ENCODE measurements at regions not wholly inside any gene's neighbourhood (a gene's known extent, or its start where the extent isn't known, plus 50 kb on each side); places are given as distances from the start of the nearest gene placed in this dataset.

DNA sequence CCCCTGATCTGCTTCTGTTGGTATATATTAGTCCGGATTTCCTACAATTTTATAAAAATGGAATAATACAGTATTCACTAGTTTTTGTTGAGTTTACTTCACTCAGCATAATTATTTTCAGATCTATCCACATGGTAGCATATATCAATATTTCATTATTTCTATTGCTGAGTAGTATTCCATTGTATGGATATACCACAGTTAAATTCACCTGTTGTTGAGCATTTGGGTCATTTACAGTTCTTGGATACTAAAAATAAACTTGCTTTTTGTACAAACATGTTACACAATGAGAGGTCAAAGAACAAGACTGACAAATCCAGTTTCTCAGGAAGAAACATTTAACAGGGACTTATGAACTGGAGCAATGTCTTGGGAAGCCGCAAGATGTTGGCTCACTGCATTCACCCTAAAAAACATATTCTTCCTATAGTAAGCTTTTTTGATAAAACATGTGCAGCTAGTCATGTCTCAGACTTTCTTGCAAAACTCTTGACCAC, 126.9 kb upstream of the HS3ST2 start:
- H3K27me3 ChIP-seq (ENCODE audit: insufficient read depth): no peaks in the 10 kb centered on the region
- no peaks in the 10 kb centered on the region for H4K20me1 ChIP-seq (ENCODE audit: insufficient read depth)
- 33% methylated on average over 2 of the region's 2 CpGs for WGBS (ENCODE audit: low lambda C conversion rate)
- H3F3A ChIP-seq (replicated peaks; ENCODE audit: insufficient read depth): no peaks in the 10 kb centered on the region
- no peak overlapping the region for H3K4me3 ChIP-seq (ENCODE audit: low read depth in 2 of 2, low read length in 1 of 2)
- TF ChIP-seq NFIC (IDR thresholded peaks at IDR 0.05; ENCODE audit: borderline replicate concordance) (no peak), MXI1 (IDR thresholded peaks at IDR 0.05; ENCODE audit: low read depth, low read length) (no peak), FOXJ3 (CRISPR knock-in tag; IDR thresholded peaks at IDR 0.05) (no peak), EP300 (IDR thresholded peaks at IDR 0.05; ENCODE audit: borderline replicate concordance in 1 of 2, low read depth in 1 of 2, low read length in 1 of 2) (no peak), JUND (IDR thresholded peaks at IDR 0.05) (no peak), SIN3A (IDR thresholded peaks at IDR 0.05; ENCODE audit: borderline replicate concordance, low read depth, low read length) (no peak), TEAD4 (IDR thresholded peaks at IDR 0.05; ENCODE audit: borderline replicate concordance, insufficient read depth) (no peak), POLR2AphosphoS5 (IDR thresholded peaks at IDR 0.05; ENCODE audit: low read depth, low read length) (no peak), RFX5 (IDR thresholded peaks at IDR 0.05; ENCODE audit: low read length) (no peak), RAD21 (IDR thresholded peaks at IDR 0.05; ENCODE audit: low read length) (no peak), RXRA (IDR thresholded peaks at IDR 0.05; ENCODE audit: borderline replicate concordance, low read depth) (no peak), NRF1 (IDR thresholded peaks at IDR 0.05; ENCODE audit: low read depth, low read length) (no peak)
- TF ChIP-seq, protein P1, sequence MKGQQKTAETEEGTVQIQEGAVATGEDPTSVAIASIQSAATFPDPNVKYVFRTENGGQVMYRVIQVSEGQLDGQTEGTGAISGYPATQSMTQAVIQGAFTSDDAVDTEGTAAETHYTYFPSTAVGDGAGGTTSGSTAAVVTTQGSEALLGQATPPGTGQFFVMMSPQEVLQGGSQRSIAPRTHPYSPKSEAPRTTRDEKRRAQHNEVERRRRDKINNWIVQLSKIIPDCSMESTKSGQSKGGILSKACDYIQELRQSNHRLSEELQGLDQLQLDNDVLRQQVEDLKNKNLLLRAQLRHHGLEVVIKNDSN (IDR thresholded peaks at IDR 0.05; ENCODE audit: borderline replicate concordance, low read depth): no peak
- TF ChIP-seq, protein P2, sequence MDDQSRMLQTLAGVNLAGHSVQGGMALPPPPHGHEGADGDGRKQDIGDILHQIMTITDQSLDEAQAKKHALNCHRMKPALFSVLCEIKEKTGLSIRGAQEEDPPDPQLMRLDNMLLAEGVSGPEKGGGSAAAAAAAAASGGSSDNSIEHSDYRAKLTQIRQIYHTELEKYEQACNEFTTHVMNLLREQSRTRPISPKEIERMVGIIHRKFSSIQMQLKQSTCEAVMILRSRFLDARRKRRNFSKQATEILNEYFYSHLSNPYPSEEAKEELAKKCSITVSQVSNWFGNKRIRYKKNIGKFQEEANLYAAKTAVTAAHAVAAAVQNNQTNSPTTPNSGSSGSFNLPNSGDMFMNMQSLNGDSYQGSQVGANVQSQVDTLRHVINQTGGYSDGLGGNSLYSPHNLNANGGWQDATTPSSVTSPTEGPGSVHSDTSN (IDR thresholded peaks at IDR 0.05): no peak
- TF ChIP-seq, protein P3, sequence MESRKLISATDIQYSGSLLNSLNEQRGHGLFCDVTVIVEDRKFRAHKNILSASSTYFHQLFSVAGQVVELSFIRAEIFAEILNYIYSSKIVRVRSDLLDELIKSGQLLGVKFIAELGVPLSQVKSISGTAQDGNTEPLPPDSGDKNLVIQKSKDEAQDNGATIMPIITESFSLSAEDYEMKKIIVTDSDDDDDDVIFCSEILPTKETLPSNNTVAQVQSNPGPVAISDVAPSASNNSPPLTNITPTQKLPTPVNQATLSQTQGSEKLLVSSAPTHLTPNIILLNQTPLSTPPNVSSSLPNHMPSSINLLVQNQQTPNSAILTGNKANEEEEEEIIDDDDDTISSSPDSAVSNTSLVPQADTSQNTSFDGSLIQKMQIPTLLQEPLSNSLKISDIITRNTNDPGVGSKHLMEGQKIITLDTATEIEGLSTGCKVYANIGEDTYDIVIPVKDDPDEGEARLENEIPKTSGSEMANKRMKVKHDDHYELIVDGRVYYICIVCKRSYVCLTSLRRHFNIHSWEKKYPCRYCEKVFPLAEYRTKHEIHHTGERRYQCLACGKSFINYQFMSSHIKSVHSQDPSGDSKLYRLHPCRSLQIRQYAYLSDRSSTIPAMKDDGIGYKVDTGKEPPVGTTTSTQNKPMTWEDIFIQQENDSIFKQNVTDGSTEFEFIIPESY (IDR thresholded peaks at IDR 0.05; ENCODE audit: borderline replicate concordance, low read depth): no peak
- no peak overlapping the region for H3K27ac ChIP-seq (ENCODE audit: low read depth in 2 of 2, low read length in 1 of 2)
- no peak for DNase-seq
- H3K79me2 ChIP-seq (ENCODE audit: insufficient read depth): no peaks in the 10 kb centered on the region
- no peaks in the 10 kb centered on the region for H3K36me3 ChIP-seq (replicated peaks in 1 of 2; ENCODE audit: control insufficient read depth in 1 of 2, insufficient read depth in 2 of 2, low read length in 1 of 2)
- H3K9me3 ChIP-seq: no peaks in the 10 kb centered on the region
- H3K9ac ChIP-seq: no peak overlapping the region
- H2AFZ ChIP-seq (ENCODE audit: low read depth): no peak overlapping the region
- no peaks in the 10 kb centered on the region for H3K4me1 ChIP-seq (ENCODE audit: control insufficient read depth in 1 of 2, insufficient read depth in 2 of 2, low read depth in 1 of 2, low read length in 1 of 2)
- no peaks in the 10 kb centered on the region for H3K9me2 ChIP-seq
- POLR2A ChIA-PET: no interaction called here
- H3K4me2 ChIP-seq: no peak overlapping the region
- CTCF ChIA-PET: interaction anchor here (1.1 to 2.7 kb wide), 2 partner anchors 128 to 212 kb away, joined by 3 to 8 read pairs; no protein-coding TSS in a partner anchor

DNA sequence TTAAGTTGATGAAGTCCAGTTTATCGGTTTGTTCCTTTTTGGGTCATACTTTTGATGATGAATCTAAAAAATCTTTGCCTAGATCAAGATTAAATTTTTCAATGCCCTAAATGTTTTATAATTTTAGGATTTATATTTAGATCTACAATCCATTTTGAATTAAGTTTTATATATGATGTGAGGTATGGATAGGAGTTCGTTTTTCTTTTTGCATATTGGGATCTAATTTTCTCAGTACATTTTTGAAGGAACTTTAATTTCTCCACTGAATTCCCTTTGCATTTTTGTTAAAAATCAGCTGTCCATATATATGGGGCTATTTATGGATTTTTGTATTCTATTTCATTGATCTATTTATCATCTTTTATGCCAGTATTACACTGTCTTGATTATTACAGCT, 125.5 kb upstream of the HS3ST2 start:
- Histone ChIP-seq H3K4me2 (no peak overlapping the region), H3F3A (replicated peaks; ENCODE audit: insufficient read depth) (no peaks in the 10 kb centered on the region), H3K9me2 (no peaks in the 10 kb centered on the region), H3K27ac (ENCODE audit: low read depth in 2 of 2, low read length in 1 of 2) (no peak overlapping the region), H3K4me1 (ENCODE audit: control insufficient read depth in 1 of 2, insufficient read depth in 2 of 2, low read depth in 1 of 2, low read length in 1 of 2) (no peaks in the 10 kb centered on the region), H3K79me2 (ENCODE audit: insufficient read depth) (no peaks in the 10 kb centered on the region), H2AFZ (ENCODE audit: low read depth) (no peak overlapping the region), H3K36me3 (replicated peaks in 1 of 2; ENCODE audit: control insufficient read depth in 1 of 2, insufficient read depth in 2 of 2, low read length in 1 of 2) (no peaks in the 10 kb centered on the region), H4K20me1 (ENCODE audit: insufficient read depth) (no peaks in the 10 kb centered on the region), H3K4me3 (ENCODE audit: low read depth in 2 of 2, low read length in 1 of 2) (no peak overlapping the region), H3K27me3 (ENCODE audit: insufficient read depth) (no peaks in the 10 kb centered on the region), H3K9ac (no peak overlapping the region), H3K9me3 (no peaks in the 10 kb centered on the region)
- no peak for TF ChIP-seq MXI1 (IDR thresholded peaks at IDR 0.05; ENCODE audit: low read depth, low read length)
- TF ChIP-seq TCF12 (IDR thresholded peaks at IDR 0.05): no peak
- TF ChIP-seq GATA2 (CRISPR knock-in tag; IDR thresholded peaks at IDR 0.05): no peak
- TF ChIP-seq ELF1 (IDR thresholded peaks at IDR 0.05): no peak
- TF ChIP-seq, protein P4, sequence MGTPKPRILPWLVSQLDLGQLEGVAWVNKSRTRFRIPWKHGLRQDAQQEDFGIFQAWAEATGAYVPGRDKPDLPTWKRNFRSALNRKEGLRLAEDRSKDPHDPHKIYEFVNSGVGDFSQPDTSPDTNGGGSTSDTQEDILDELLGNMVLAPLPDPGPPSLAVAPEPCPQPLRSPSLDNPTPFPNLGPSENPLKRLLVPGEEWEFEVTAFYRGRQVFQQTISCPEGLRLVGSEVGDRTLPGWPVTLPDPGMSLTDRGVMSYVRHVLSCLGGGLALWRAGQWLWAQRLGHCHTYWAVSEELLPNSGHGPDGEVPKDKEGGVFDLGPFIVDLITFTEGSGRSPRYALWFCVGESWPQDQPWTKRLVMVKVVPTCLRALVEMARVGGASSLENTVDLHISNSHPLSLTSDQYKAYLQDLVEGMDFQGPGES (IDR thresholded peaks at IDR 0.05; ENCODE audit: low read depth, low read length): no peak
- no peak for TF ChIP-seq RCOR1 (IDR thresholded peaks at IDR 0.05; ENCODE audit: low read length)
- TF ChIP-seq JUND (IDR thresholded peaks at IDR 0.05): no peak
- TF ChIP-seq, protein P5, sequence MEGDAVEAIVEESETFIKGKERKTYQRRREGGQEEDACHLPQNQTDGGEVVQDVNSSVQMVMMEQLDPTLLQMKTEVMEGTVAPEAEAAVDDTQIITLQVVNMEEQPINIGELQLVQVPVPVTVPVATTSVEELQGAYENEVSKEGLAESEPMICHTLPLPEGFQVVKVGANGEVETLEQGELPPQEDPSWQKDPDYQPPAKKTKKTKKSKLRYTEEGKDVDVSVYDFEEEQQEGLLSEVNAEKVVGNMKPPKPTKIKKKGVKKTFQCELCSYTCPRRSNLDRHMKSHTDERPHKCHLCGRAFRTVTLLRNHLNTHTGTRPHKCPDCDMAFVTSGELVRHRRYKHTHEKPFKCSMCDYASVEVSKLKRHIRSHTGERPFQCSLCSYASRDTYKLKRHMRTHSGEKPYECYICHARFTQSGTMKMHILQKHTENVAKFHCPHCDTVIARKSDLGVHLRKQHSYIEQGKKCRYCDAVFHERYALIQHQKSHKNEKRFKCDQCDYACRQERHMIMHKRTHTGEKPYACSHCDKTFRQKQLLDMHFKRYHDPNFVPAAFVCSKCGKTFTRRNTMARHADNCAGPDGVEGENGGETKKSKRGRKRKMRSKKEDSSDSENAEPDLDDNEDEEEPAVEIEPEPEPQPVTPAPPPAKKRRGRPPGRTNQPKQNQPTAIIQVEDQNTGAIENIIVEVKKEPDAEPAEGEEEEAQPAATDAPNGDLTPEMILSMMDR (IDR thresholded peaks at IDR 0.05): no peak
- POLR2A ChIA-PET: no interaction called here
- 36% methylated on average over 2 of the region's 2 CpGs for WGBS (ENCODE audit: low lambda C conversion rate)
- no peak for DNase-seq
- CTCF ChIA-PET: interaction anchor here (0.6 to 2.7 kb wide), 3 partner anchors 124 to 1410 kb away, joined by 3 to 8 read pairs (median 4); no protein-coding TSS in a partner anchor

Data from SK-N-SH (cell line).